ENCODE measurements at regions not wholly inside any gene's neighbourhood (a gene's known extent, or its start where the extent isn't known, plus 50 kb on each side); places are given as distances from the start of the nearest gene placed in this dataset.

GRCh38 chr15:37837276-37837675 lies 97.2 kb upstream of the TMCO5A start:
- Histone ChIP-seq H3K4me3 (IDR thresholded peaks at IDR 0.05; ENCODE audit: insufficient read depth, low read depth, low read length) (no peak overlapping the region), H3K4me2 (no peak overlapping the region), H3K79me2 (ENCODE audit: insufficient read depth, low read depth) (no peaks in the 10 kb centered on the region), H3K27ac (no peak overlapping the region), H3K36me3 (ENCODE audit: insufficient read depth) (no peaks in the 10 kb centered on the region), H4K20me1 (ENCODE audit: insufficient read depth) (no peaks in the 10 kb centered on the region), H3K27me3 (ENCODE audit: insufficient read depth, low read depth) (no peaks in the 10 kb centered on the region), H2AFZ (ENCODE audit: low read depth) (no peak overlapping the region), H3K4me1 (ENCODE audit: low read depth, poor library complexity, severe bottlenecking) (no peaks in the 10 kb centered on the region), H3K9ac (no peak overlapping the region)
- TF ChIP-seq, protein P1, sequence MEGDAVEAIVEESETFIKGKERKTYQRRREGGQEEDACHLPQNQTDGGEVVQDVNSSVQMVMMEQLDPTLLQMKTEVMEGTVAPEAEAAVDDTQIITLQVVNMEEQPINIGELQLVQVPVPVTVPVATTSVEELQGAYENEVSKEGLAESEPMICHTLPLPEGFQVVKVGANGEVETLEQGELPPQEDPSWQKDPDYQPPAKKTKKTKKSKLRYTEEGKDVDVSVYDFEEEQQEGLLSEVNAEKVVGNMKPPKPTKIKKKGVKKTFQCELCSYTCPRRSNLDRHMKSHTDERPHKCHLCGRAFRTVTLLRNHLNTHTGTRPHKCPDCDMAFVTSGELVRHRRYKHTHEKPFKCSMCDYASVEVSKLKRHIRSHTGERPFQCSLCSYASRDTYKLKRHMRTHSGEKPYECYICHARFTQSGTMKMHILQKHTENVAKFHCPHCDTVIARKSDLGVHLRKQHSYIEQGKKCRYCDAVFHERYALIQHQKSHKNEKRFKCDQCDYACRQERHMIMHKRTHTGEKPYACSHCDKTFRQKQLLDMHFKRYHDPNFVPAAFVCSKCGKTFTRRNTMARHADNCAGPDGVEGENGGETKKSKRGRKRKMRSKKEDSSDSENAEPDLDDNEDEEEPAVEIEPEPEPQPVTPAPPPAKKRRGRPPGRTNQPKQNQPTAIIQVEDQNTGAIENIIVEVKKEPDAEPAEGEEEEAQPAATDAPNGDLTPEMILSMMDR (conservative IDR thresholded peaks at IDR 0.05; ENCODE audit: low read depth, low read length) = no peak

DNA sequence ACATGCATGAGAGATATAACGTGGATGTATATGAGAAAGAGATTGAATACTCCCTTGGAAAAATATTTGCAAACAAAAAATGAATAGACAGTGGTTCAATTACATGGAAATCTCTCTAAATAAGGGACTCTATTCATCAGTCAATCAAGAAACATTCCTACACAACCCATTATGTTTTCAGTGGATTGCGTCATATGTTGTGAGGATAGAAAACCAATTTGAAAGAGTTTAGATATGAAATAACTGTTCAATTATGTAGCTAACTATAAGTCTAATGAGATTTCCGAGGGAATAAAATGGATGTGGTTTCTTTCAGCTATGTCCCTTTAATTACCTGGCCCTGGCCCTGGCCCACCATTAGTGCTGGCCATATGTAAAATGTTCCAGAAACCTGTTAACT lies 86.7 kb upstream of the TMCO5A start:
- no peaks in the 10 kb centered on the region for H3K4me1 ChIP-seq (ENCODE audit: low read depth, poor library complexity, severe bottlenecking)
- TF ChIP-seq, protein P1 (conservative IDR thresholded peaks at IDR 0.05; ENCODE audit: low read depth, low read length) = no peak
- H3K4me3 ChIP-seq (IDR thresholded peaks at IDR 0.05; ENCODE audit: insufficient read depth, low read depth, low read length) = no peak overlapping the region
- H3K79me2 ChIP-seq (ENCODE audit: insufficient read depth, low read depth) = no peaks in the 10 kb centered on the region
- no peaks in the 10 kb centered on the region for H3K36me3 ChIP-seq (ENCODE audit: insufficient read depth)
- H3K27ac ChIP-seq = no peak overlapping the region
- no peaks in the 10 kb centered on the region for H4K20me1 ChIP-seq (ENCODE audit: insufficient read depth)
- H3K9ac ChIP-seq = no peak overlapping the region
- no peaks in the 10 kb centered on the region for H3K27me3 ChIP-seq (ENCODE audit: insufficient read depth, low read depth)
- H3K4me2 ChIP-seq = no peak overlapping the region
- H2AFZ ChIP-seq (ENCODE audit: low read depth) = no peak overlapping the region

DNA sequence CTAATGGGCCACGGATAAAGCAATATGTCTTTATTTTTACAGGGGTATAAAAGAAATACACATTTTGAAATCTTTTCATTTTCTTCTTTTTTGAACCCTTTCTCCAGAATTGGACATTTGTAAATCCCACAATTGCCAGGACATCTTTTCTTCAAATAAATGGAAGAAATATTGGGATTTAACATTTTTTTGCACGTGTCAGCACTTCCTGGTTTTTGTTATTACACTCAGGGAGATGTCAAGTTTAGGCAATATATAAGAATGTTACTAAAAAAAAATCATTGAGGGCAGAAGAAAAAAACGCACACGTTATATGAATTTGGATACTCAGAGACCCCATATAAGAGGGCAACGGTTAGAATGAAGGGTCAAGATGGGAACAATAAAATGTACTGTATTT lies 78.3 kb upstream of the TMCO5A start:
- H3K9ac ChIP-seq = no peak overlapping the region
- TF ChIP-seq, protein P1 (conservative IDR thresholded peaks at IDR 0.05; ENCODE audit: low read depth, low read length) = no peak
- no peak overlapping the region for H3K27ac ChIP-seq
- H3K4me1 ChIP-seq (ENCODE audit: low read depth, poor library complexity, severe bottlenecking) = no peaks in the 10 kb centered on the region
- no peak overlapping the region for H2AFZ ChIP-seq (ENCODE audit: low read depth)
- H3K79me2 ChIP-seq (ENCODE audit: insufficient read depth, low read depth) = no peaks in the 10 kb centered on the region
- H3K4me2 ChIP-seq = no peak overlapping the region
- no peaks in the 10 kb centered on the region for H3K27me3 ChIP-seq (ENCODE audit: insufficient read depth, low read depth)
- H4K20me1 ChIP-seq (ENCODE audit: insufficient read depth) = no peaks in the 10 kb centered on the region
- H3K36me3 ChIP-seq (ENCODE audit: insufficient read depth) = no peaks in the 10 kb centered on the region
- H3K4me3 ChIP-seq (IDR thresholded peaks at IDR 0.05; ENCODE audit: insufficient read depth, low read depth, low read length) = no peak overlapping the region

DNA sequence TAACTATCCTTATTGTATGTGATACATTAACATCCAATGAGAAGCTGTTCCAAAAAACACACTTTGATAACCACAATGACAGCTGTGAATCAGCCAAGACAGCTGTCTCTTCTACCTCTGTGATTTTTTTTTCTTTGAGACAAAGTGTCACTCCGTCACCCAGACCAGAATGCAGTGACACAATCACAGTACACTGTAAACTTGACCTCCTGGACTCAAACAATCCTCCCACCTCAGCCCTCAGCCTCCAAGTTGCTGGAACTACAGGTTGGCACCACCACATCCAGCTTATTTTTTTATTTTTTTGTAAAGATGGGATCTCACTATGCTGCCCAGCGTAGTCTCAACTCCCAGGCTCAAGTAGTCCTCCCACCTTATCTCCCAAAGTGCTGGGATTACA lies 73.5 kb upstream of the TMCO5A start:
- no peak overlapping the region for H3K4me2 ChIP-seq
- H3K27me3 ChIP-seq (ENCODE audit: insufficient read depth, low read depth) = no peaks in the 10 kb centered on the region
- no peak overlapping the region for H3K4me3 ChIP-seq (IDR thresholded peaks at IDR 0.05; ENCODE audit: insufficient read depth, low read depth, low read length)
- no peaks in the 10 kb centered on the region for H3K36me3 ChIP-seq (ENCODE audit: insufficient read depth)
- no peak overlapping the region for H3K27ac ChIP-seq
- H3K79me2 ChIP-seq (ENCODE audit: insufficient read depth, low read depth) = no peaks in the 10 kb centered on the region
- H4K20me1 ChIP-seq (ENCODE audit: insufficient read depth) = no peaks in the 10 kb centered on the region
- H3K9ac ChIP-seq = no peak overlapping the region
- H2AFZ ChIP-seq (ENCODE audit: low read depth) = no peak overlapping the region
- TF ChIP-seq, protein P1 (conservative IDR thresholded peaks at IDR 0.05; ENCODE audit: low read depth, low read length) = no peak
- H3K4me1 ChIP-seq (ENCODE audit: low read depth, poor library complexity, severe bottlenecking) = no peaks in the 10 kb centered on the region

- H2AFZ ChIP-seq (ENCODE audit: low read depth) = no peak overlapping the region
- no peaks in the 10 kb centered on the region for H3K27me3 ChIP-seq (ENCODE audit: insufficient read depth, low read depth)
- H3K4me3 ChIP-seq (IDR thresholded peaks at IDR 0.05; ENCODE audit: insufficient read depth, low read depth, low read length) = no peak overlapping the region
- H3K4me1 ChIP-seq (ENCODE audit: low read depth, poor library complexity, severe bottlenecking) = no peaks in the 10 kb centered on the region
- no peak overlapping the region for H3K4me2 ChIP-seq
- no peaks in the 10 kb centered on the region for H4K20me1 ChIP-seq (ENCODE audit: insufficient read depth)
- no peak overlapping the region for H3K9ac ChIP-seq
- no peaks in the 10 kb centered on the region for H3K79me2 ChIP-seq (ENCODE audit: insufficient read depth, low read depth)
- TF ChIP-seq, protein P1 (conservative IDR thresholded peaks at IDR 0.05; ENCODE audit: low read depth, low read length) = no peak
- no peaks in the 10 kb centered on the region for H3K36me3 ChIP-seq (ENCODE audit: insufficient read depth)
- no peak overlapping the region for H3K27ac ChIP-seq
Measured at GRCh38 chr15:37865687-37866086, 68.8 kb upstream of the TMCO5A start.

Measured in KMS-11 (cell line).